ENCODE measurements at regions not wholly inside any gene's neighbourhood (a gene's known extent, or its start where the extent isn't known, plus 50 kb on each side); places are given as distances from the start of the nearest gene placed in this dataset.

DNA sequence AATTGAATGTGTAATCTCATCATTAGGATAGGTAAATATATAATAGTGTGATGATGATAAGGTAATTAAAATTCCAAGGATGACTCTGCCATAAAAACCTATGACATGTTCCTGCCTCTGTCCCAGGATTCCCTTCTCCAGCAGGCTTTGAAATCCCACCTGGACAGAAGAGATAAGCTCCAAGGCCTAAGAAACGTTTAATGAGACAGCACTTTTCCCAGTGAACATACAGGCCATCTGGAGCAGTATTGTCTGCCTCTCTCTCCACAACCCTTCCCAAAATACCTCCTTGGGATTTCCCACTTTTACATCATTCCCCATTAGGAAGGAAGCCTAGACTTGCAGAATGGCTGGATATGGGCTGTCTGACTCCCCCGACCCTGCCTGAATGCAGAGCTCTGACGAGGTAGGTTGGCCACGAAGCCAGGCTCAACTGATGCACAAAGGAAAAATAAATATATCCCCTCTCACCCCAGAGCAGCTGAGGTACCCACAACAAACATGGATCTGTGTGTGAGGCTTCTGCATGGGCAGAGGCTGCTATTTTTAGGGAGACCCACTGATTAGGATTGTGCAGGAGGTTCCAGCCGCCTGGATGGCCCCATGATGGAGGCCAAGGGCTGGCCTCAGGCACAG, 71.0 kb downstream of the TMPRSS5 start:
- H3K27ac ChIP-seq = no peak overlapping the region
- intact Hi-C loops (cut with DNase I) = no loop called here
- TF ChIP-seq, protein P1, sequence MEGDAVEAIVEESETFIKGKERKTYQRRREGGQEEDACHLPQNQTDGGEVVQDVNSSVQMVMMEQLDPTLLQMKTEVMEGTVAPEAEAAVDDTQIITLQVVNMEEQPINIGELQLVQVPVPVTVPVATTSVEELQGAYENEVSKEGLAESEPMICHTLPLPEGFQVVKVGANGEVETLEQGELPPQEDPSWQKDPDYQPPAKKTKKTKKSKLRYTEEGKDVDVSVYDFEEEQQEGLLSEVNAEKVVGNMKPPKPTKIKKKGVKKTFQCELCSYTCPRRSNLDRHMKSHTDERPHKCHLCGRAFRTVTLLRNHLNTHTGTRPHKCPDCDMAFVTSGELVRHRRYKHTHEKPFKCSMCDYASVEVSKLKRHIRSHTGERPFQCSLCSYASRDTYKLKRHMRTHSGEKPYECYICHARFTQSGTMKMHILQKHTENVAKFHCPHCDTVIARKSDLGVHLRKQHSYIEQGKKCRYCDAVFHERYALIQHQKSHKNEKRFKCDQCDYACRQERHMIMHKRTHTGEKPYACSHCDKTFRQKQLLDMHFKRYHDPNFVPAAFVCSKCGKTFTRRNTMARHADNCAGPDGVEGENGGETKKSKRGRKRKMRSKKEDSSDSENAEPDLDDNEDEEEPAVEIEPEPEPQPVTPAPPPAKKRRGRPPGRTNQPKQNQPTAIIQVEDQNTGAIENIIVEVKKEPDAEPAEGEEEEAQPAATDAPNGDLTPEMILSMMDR (IDR thresholded peaks at IDR 0.05) = no peak
- TF ChIP-seq POLR2A (IDR thresholded peaks at IDR 0.05) (no peak), POLR2AphosphoS5 (IDR thresholded peaks at IDR 0.05) (no peak)
- no peaks in the 10 kb centered on the region for H3K27me3 ChIP-seq (replicated peaks; ENCODE audit: insufficient read depth)
- no peaks in the 10 kb centered on the region for H3K9me3 ChIP-seq
- H3K4me3 ChIP-seq = no peak overlapping the region
- H3K4me1 ChIP-seq (replicated peaks) = no peaks in the 10 kb centered on the region
- no peak for DNase-seq (ENCODE audit: low spot score)
- WGBS = 65% methylated on average over 5 of the region's 5 CpGs
- no peaks in the 10 kb centered on the region for H3K36me3 ChIP-seq

DNA sequence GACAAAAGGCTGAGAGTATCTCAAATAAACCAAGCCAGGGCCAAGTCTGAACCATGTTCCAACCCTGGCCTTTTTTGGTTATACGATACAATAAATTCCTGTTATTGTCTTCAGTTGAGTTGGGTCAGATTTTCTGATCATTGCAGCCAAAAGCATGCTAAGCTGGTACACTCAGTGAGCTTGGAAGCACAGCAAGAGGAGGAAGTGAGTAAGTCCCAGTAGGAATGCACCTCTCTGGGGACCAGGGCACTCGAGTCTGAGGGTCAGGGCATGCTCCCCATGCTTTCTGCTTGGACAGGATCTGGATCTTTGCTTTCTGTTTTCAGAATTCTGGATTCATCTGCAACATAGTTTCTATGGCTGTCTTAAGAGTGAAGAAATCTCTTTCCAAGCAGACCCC, 73.1 kb downstream of the TMPRSS5 start:
- TF ChIP-seq, protein P1 (IDR thresholded peaks at IDR 0.05) = no peak
- intact Hi-C loops (cut with DNase I) = no loop called here
- DNase-seq (ENCODE audit: low spot score) = no peak
- H3K27ac ChIP-seq = no peak overlapping the region
- no peaks in the 10 kb centered on the region for H3K9me3 ChIP-seq
- no peak overlapping the region for H3K4me3 ChIP-seq
- H3K4me1 ChIP-seq (replicated peaks) = no peaks in the 10 kb centered on the region
- H3K36me3 ChIP-seq = no peaks in the 10 kb centered on the region
- H3K27me3 ChIP-seq (replicated peaks; ENCODE audit: insufficient read depth) = no peaks in the 10 kb centered on the region
- 33% methylated on average over 2 of the region's 2 CpGs for WGBS

DNA sequence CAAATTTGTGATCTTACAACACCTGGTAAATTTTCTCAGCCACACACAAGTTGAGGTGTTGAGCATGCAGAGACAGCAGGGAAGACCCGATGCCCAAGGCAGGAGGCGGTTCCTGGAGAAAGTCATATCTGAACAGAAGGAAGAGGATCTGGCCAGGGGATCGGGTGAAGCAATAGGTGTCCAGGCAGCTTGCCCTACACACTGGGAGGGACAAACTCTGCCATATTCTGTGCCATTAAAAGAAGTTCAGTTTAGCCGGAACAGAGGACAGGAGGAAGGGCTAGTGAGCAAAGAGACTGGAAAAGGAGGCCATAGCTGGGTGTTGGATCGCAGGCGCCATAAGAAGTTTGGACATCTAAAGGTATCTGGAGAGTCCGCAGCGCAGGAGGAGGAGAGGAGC, 76.5 kb downstream of the TMPRSS5 start:
- Histone ChIP-seq H3K27me3 (replicated peaks; ENCODE audit: insufficient read depth) (no peaks in the 10 kb centered on the region), H3K4me1 (replicated peaks) (no peaks in the 10 kb centered on the region), H3K9me3 (no peaks in the 10 kb centered on the region), H3K4me3 (no peak overlapping the region), H3K36me3 (no peaks in the 10 kb centered on the region), H3K27ac (no peak overlapping the region)
- no peak for DNase-seq (ENCODE audit: low spot score)
- intact Hi-C loops (cut with DNase I) = no loop called here
- TF ChIP-seq, protein P1 (IDR thresholded peaks at IDR 0.05) = no peak
- no peak for TF ChIP-seq POLR2AphosphoS5 (IDR thresholded peaks at IDR 0.05)
- no peak for TF ChIP-seq POLR2A (IDR thresholded peaks at IDR 0.05)
- 88% methylated on average over 8 of the region's 8 CpGs for WGBS

DNA sequence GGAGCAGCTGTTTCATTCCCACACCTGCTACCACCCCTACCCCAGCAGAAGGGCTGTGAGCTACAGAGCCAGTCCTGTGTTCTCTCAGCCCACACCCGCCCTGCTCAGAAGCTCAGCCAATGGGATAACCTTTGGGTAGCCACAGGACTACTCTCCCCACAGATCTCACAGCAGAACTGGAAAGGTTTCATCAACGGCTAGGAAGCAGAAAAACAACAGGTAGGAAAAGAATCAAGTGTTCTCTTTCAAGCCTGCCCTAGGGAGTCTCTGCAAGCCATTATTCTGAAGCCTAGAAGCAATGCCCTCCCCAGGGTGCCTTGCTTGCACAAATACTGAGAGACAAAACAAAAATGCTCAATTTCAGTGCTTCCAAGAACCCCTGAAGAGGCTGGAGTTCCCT, 77.2 kb downstream of the TMPRSS5 start:
- TF ChIP-seq, protein P1 (IDR thresholded peaks at IDR 0.05) = no peak
- no peak for TF ChIP-seq POLR2A (IDR thresholded peaks at IDR 0.05)
- Histone ChIP-seq H3K4me3 (no peak overlapping the region), H3K9me3 (no peaks in the 10 kb centered on the region), H3K4me1 (replicated peaks) (no peaks in the 10 kb centered on the region), H3K27ac (no peak overlapping the region), H3K36me3 (no peaks in the 10 kb centered on the region), H3K27me3 (replicated peaks; ENCODE audit: insufficient read depth) (no peaks in the 10 kb centered on the region)
- intact Hi-C loops (cut with DNase I) = no loop called here
- 79% methylated on average over 2 of the region's 2 CpGs for WGBS
- no peak for DNase-seq (ENCODE audit: low spot score)

DNA sequence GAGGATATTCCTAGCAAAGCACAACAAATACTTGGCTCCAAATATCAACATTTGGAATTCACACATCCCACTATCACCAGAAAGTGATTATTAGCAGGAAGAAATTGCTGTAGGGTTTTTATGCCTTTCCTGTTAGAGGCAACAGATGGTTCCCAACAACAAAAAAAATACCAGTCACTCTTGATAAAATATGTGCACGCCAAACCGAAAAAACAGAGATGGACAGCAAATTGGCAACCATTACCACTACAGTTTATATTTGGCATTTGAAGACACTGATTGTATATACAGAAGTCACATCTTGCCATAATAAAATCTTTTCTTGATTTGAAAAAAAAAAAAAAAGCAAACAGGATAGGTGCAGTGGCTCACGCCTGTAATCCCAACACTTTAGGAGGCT, 78.2 kb downstream of the TMPRSS5 start:
- WGBS = 74% methylated on average over 3 of the region's 3 CpGs
- no peak overlapping the region for H3K4me3 ChIP-seq

More for the DNA sequence above, 78.2 kb downstream of the TMPRSS5 start:
- no peak for DNase-seq (ENCODE audit: low spot score)
- intact Hi-C loops (cut with DNase I) = no loop called here
- Histone ChIP-seq H3K27me3 (replicated peaks; ENCODE audit: insufficient read depth) (no peaks in the 10 kb centered on the region), H3K9me3 (no peaks in the 10 kb centered on the region), H3K36me3 (no peaks in the 10 kb centered on the region), H3K4me1 (replicated peaks) (no peaks in the 10 kb centered on the region), H3K27ac (no peak overlapping the region)
- TF ChIP-seq, protein P1 (IDR thresholded peaks at IDR 0.05) = no peak
- TF ChIP-seq POLR2A (IDR thresholded peaks at IDR 0.05) (no peak), POLR2AphosphoS5 (IDR thresholded peaks at IDR 0.05) (no peak)
